IPS-15b (cell line): ENCODE measurements at regions not wholly inside any gene's neighbourhood (a gene's known extent, or its start where the extent isn't known, plus 50 kb on each side); places are given as distances from the start of the nearest gene placed in this dataset.

Source experiments
- H3K27me3 ChIP-seq: one replicate; pipeline ENCODE4 v1.6.1; 2013; ENCODE audit warnings: low read length; ENCODE audit not compliant: control insufficient read depth, insufficient read depth
- H3K36me3 ChIP-seq: one replicate; pipeline ENCODE4 v1.6.1; 2013; ENCODE audit warnings: low read length; ENCODE audit not compliant: control insufficient read depth, insufficient read depth
- H3K4me1 ChIP-seq: one replicate; pipeline ENCODE4 v1.6.1; 2013; ENCODE audit warnings: mild to moderate bottlenecking, low read length; ENCODE audit not compliant: control insufficient read depth, insufficient read depth
- H3K4me3 ChIP-seq: one replicate; pipeline ENCODE4 v1.5.1; 2013; ENCODE audit warnings: low read depth, low read length
- H3K9ac ChIP-seq: one replicate; pipeline ENCODE4 v1.6.1; 2013; ENCODE audit warnings: low read depth, mild to moderate bottlenecking, low read length
- H3K9me3 ChIP-seq: one replicate; pipeline ENCODE4 v1.6.1; 2013; ENCODE audit warnings: mild to moderate bottlenecking, low read length; ENCODE audit not compliant: control insufficient read depth, insufficient read depth

GRCh38 chr11:129324533-129325175, 51.0 kb upstream of the BARX2 start:
- Histone ChIP-seq H3K36me3 (no peaks in the 10 kb centered on the region), H3K4me1 (peaks cover 8% of the 10 kb centered on the region)

GRCh38 chr11:129323896-129324502, 51.6 kb upstream of the BARX2 start:
- H3K9me3 ChIP-seq, result no peaks in the 10 kb centered on the region
- H3K27me3 ChIP-seq, result no peaks in the 10 kb centered on the region
- H3K4me1 ChIP-seq, result peaks cover 8% of the 10 kb centered on the region
- H3K4me3 ChIP-seq, result no peak overlapping the region
- H3K9ac ChIP-seq, result peak overlapping the region; percentile 24
- H3K36me3 ChIP-seq, result no peaks in the 10 kb centered on the region

More at GRCh38 chr11:129324533-129325175, 51.0 kb upstream of the BARX2 start:
- Histone ChIP-seq H3K27me3 (no peaks in the 10 kb centered on the region), H3K9ac (peak overlapping the region; percentile 24), H3K9me3 (no peaks in the 10 kb centered on the region), H3K4me3 (no peak overlapping the region)

DNA sequence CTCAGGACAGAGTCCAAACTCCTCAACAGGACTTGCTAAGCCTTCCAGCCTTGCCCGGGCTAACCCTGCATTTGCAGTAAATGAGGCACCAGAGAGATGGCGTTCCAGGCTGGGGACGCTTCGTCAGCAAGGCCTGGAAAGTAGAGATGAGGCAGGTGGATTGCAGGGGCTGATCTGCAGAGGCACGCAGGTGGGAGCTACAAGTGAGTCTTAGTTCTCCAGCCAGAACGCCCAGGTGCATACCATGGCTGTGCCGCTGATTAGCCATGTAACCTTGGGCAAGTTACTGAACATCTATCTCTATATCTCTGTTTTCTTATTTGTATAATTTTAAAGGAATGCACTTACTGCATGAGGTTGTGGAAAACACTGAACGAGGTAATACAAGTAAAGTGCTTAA, 52.7 kb upstream of the BARX2 start:
- Histone ChIP-seq H3K36me3 (no peaks in the 10 kb centered on the region), H3K27me3 (no peaks in the 10 kb centered on the region), H3K9me3 (no peaks in the 10 kb centered on the region), H3K4me3 (no peak overlapping the region), H3K9ac (no peak overlapping the region), H3K4me1 (peaks cover 10% of the 10 kb centered on the region)

- Histone ChIP-seq H3K27me3 (no peaks in the 10 kb centered on the region), H3K9ac (no peak overlapping the region), H3K4me3 (no peak overlapping the region), H3K4me1 (peaks cover 10% of the 10 kb centered on the region), H3K36me3 (no peaks in the 10 kb centered on the region), H3K9me3 (no peaks in the 10 kb centered on the region)
These were observed 54.6 kb upstream of the BARX2 start for GRCh38 chr11:129321076-129321475.

DNA sequence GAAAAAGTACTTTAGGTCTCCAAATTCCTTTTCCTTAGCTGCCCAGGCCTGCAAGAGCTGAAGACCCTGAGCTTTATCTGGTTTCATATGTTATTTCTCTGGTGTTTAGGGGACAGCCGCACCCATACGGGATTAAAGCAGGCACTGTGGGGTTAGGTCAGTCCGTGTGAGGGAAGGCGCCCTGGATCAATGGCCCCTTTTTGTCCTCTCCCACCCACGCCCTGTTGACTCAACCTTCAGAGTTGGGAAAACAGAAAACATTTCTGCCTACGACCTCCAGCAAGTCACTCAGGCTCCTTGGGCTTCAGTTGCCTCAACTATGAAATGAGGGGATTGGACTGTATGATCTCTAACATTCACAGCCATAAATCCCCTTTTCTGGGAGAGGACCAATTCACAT, 55.2 kb upstream of the BARX2 start:
- Histone ChIP-seq H3K9ac (no peak overlapping the region), H3K4me1 (peaks cover 10% of the 10 kb centered on the region)

DNA sequence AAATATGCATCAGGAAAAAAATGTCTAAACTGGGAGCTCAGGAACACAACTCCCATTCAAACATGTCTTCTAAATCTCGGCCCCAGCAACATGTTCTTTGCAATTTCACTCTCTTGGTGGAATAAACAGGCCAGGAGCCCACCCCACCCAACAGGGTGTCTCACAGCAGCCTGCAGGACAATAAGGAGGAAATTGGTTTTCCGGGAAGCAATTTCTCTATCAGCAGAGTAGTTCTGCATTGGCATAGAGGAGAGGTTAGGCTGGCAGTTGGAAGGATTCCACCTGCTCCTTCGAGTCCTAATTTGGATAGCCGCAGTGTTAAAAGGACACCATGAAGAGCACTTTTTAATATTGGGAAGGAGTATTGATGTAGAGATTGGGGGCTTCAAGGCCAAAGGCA, 55.9 kb upstream of the BARX2 start:
- no peaks in the 10 kb centered on the region for H3K9me3 ChIP-seq
- H3K4me3 ChIP-seq, result no peak overlapping the region
- peaks cover 10% of the 10 kb centered on the region for H3K4me1 ChIP-seq
- H3K9ac ChIP-seq, result no peak overlapping the region
- no peaks in the 10 kb centered on the region for H3K36me3 ChIP-seq
- no peaks in the 10 kb centered on the region for H3K27me3 ChIP-seq

More for the DNA sequence above, 55.2 kb upstream of the BARX2 start:
- no peak overlapping the region for H3K4me3 ChIP-seq
- H3K9me3 ChIP-seq, result no peaks in the 10 kb centered on the region
- no peaks in the 10 kb centered on the region for H3K36me3 ChIP-seq
- no peaks in the 10 kb centered on the region for H3K27me3 ChIP-seq

DNA sequence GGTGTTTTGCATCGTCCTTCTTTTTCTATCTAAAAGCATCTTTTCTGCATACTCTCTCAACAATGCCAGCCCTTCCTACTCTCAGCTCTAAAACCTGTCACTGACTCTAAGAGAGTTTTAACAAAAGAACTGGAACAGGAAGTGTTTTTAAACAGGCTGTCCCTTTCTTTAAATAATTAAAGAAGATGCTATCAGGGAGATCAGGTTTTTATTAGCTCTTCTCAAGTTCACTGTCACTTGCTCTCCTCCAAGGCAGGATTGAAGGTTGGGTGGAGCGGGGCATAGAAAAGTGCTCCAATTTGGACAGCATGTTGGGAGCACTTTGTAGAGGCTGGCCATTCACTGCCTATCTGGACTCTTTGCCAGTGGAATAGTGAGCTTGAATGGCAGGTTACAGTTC, 56.4 kb upstream of the BARX2 start:
- no peak overlapping the region for H3K4me3 ChIP-seq
- no peaks in the 10 kb centered on the region for H3K9me3 ChIP-seq
- H3K4me1 ChIP-seq, result peaks cover 5% of the 10 kb centered on the region
- H3K36me3 ChIP-seq, result no peaks in the 10 kb centered on the region
- H3K27me3 ChIP-seq, result no peaks in the 10 kb centered on the region
- H3K9ac ChIP-seq, result no peak overlapping the region

DNA sequence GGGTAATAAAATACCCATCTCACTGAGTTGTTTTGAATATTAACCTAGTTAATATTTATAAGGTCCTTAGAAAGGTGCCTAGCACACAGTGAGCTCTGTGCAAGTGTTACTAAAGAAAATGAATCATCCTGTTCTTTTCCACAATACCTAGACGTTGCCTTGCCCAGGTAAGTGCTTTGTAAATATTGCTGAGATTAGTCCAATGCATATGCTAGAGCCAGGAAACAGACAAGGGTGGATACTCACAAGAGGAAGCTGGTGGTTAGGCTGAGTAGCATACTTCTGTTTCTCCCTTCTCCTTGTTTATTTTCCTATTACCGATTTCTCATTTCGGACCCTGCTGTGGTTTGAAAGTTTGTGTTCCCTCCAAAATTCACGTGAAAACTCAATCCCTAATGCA, 58.1 kb upstream of the BARX2 start:
- Histone ChIP-seq H3K9me3 (no peaks in the 10 kb centered on the region), H3K36me3 (no peaks in the 10 kb centered on the region), H3K4me1 (peaks cover 4% of the 10 kb centered on the region), H3K4me3 (no peak overlapping the region), H3K27me3 (no peaks in the 10 kb centered on the region), H3K9ac (no peak overlapping the region)

GRCh38 chr11:129316781-129317180, 58.9 kb upstream of the BARX2 start:
- Histone ChIP-seq H3K4me3 (no peak overlapping the region), H3K9ac (no peak overlapping the region), H3K4me1 (peaks cover 4% of the 10 kb centered on the region), H3K36me3 (no peaks in the 10 kb centered on the region), H3K27me3 (no peaks in the 10 kb centered on the region), H3K9me3 (no peaks in the 10 kb centered on the region)

GRCh38 chr11:129315781-129316579, 59.7 kb upstream of the BARX2 start:
- no peak overlapping the region for H3K4me3 ChIP-seq
- no peaks in the 10 kb centered on the region for H3K27me3 ChIP-seq
- peaks cover 4% of the 10 kb centered on the region for H3K4me1 ChIP-seq
- no peaks in the 10 kb centered on the region for H3K36me3 ChIP-seq
- H3K9ac ChIP-seq, result no peak overlapping the region
- H3K9me3 ChIP-seq, result no peaks in the 10 kb centered on the region

DNA sequence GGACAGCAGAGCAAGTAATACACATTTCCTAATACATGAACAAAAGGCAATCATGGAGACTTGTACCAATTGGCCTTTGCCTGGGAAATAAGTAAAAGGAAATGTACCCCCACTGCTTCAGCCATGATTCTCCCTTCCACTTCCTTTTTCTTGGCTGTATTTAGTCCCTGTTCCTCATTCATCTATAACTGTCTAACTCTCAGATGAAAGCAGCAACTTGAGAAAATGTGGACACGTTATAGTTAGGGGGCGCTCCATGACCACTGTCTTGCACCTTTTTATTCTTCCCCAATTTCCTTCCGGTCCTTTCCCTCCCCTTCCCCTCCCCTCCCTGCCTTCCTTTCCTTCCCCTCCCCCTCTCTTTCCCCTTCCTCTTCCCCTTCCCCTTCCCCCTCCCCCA, 61.3 kb upstream of the BARX2 start:
- Histone ChIP-seq H3K4me1 (peaks cover 4% of the 10 kb centered on the region), H3K36me3 (no peaks in the 10 kb centered on the region), H3K9ac (no peak overlapping the region), H3K27me3 (no peaks in the 10 kb centered on the region), H3K9me3 (no peaks in the 10 kb centered on the region), H3K4me3 (no peak overlapping the region)
